Astrocyte (in vitro differentiated cells and primary cell): ENCODE measurements at regions not wholly inside any gene's neighbourhood (a gene's known extent, or its start where the extent isn't known, plus 50 kb on each side); places are given as distances from the start of the nearest gene placed in this dataset.

ENCODE experiments used
- CTCF ChIP-seq: IDR thresholded peaks from 2 replicates; pipeline ENCODE4 v1.5.1; 2011; ENCODE audit warnings: low read depth, mild to moderate bottlenecking, inconsistent platforms, low read length, moderate library complexity; ENCODE audit not compliant: insufficient read depth
- EZH2 ChIP-seq: IDR thresholded peaks from 2 replicates; pipeline ENCODE4 v1.6.1; 2012; ENCODE audit warnings: mild to moderate bottlenecking, low read length, inconsistent platforms; ENCODE audit not compliant: insufficient read depth

GRCh38 chr17:70241071-70241470, 71.7 kb downstream of the KCNJ2 start:
- TF ChIP-seq CTCF = no peak
- TF ChIP-seq EZH2 = no peak
